COR-L47 (cell line): ENCODE measurements at regions not wholly inside any gene's neighbourhood (a gene's known extent, or its start where the extent isn't known, plus 50 kb on each side); places are given as distances from the start of the nearest gene placed in this dataset.
A peak's percentile ranks its signal among the peaks of the same experiment; 100 is the strongest.

Experiments
- DNase-seq: peaks from one replicate; lab custom pipeline; 2025; lab: John Stamatoyannopoulos, UW

DNA sequence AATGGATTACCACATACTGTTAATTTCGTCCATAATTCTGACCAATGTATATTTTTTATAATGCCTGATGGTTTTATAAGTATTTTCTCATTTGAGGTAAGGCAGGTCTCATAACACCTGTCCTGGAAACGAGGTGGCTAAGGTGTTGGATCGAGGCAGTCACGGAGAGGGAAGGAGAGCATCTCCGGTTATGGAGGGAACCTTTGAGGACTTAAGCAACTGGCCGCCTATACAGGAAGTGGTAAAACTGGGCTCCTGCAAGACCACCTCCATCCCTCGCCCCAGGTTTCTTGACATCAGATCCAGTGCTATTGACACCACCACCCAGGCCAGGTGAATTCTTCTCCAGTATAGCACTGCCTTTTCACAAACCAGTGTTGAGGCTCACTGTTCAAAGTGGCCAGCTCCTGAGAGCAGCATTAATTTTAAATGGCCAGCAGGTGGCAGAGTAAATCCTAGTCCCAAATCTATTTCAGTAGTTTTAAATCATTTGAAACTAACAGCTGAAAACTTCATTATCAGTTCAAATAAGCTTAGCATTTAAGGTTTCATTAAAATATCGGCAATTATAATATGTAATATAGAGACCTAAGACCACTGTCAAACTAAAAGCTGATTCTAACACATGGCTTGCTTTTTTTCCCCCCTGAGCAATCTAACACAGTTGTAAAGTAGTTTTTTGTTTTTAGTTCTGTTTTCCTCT lies 100.8 kb downstream of the PPM1A start:
- DNase-seq: peak; percentile 33

DNA sequence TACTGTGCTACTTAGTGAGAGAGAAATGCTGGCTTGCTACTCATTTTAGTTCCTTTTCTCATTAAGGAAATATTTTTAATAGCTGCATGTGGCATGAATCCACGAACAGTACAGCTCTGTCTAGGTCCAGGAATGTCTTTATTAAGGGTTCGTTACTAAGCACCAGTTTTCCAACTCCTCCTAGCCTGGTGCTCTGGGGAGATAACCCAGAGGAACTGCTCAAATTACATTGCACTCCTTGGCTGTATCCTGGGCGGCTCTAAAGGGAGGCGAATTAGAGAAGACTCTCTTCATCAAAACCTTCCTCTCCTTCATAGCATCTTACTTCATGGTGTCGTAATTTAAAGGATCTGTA lies 101.3 kb downstream of the PPM1A start:
- DNase-seq: no peak

DNA sequence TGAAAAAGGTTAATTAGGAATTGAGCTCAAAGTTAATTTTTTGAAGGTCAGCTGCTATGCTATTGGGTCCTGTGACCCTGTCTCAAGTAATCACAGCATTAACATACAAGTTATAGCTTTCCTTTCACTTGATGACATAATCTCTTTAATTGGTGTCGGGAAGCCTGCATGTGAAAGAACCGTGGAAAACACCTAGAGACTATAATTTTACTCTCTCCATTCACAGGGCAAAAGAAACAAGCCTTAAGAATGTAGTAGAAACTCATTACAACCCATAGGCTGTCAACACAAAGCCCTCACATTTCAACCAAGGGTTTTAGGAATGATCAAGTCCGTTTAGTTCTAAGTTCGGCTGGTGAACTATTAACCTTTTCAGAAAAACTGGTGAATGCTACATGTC lies 104.4 kb downstream of the PPM1A start:
- no peak for DNase-seq

DNA sequence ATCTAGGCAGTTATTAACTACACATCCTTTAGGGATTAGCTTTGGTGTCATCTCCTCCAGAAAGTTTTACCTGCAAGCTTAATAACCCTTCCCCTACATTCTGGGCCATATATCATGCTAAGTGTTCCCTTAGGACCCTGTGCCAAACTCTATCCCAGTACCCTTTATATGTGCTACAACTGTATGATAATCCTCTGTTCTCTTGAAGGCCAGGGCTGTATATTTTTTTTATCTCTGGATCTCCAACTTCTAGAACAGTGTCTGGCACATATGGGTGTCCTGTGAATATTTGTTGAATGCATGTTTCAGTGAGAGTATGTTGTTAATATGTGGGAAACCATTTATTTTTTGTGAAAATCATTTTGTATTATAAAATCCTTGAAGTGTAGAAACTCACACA lies 106.7 kb downstream of the PPM1A start:
- no peak for DNase-seq

DNA sequence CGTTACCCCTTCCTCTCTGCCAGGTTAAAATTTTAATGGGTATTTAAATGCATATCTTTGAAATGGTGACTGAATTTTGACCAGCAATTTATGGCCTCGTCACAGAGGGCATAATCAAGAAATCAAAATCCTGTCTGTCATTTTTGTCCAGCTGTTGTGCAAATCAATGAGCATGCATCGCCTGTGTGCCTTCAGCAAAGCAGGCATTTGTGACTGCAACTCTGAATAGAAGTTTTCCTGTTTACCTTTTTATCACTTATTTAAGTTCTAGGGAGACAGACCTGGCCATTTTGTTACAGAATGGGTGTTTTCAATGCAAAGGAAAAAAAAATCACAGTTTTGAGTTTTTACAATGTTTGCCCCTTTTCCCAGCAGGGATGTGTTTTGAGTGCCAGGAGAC lies 107.4 kb downstream of the PPM1A start:
- no peak for DNase-seq

DNA sequence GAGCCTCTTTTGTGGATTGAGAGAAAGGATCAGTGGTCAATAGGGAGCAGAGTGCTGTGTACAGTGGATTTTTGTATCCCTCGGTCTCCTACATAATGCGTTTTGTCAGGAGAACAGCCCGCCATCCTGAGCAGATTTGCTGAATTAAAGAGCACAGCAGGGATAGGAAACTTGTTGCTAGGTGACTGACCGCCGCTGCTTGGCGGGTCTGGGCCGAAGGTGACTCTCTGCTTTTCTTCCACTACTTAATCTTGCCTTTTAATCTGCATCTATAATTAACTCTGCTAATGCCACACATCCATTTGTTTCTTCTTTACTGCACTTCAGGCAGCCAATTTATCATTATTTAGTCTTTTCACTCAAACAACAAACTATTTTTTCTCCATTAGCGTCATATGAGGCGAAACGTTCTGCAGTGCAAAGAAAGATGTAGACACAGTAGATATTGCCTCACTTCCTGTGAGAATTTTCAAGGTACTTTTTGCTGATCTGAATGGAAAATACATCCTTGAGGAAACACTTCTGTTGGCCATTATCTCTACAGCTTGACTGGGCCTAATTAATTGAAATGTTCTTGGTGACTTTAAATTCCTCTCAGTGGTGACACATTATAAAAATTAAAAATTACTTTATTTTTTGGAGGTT lies 108.0 kb downstream of the PPM1A start:
- peak; percentile 82 for DNase-seq

DNA sequence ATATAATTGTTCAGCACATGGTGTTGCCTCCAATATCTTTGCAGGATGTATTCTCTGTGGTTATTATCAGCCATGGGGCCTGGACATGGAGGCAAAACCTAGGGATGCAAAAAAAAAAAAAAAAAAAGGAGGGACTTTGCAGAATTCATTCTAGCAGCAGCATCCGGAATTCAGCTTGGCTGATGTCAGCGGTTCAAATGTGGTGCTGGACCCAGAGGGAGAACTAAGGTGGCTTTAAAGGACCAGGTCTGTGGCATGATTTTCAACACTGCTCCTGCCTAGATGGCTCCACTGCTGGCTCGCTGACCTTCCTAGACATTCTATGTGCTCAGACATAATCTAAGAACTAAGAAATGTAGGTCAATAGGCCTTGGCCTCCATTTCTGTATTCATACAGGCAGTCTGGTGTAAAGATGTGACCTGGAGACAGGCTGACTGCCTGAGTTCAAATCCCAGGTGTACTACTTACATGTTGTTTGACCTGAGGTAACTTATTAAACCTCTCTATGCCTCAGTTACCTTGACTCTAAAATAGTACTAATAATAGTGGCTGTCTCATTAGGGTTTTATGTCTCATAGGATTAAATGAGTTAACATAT lies 108.6 kb downstream of the PPM1A start:
- no peak for DNase-seq

DNA sequence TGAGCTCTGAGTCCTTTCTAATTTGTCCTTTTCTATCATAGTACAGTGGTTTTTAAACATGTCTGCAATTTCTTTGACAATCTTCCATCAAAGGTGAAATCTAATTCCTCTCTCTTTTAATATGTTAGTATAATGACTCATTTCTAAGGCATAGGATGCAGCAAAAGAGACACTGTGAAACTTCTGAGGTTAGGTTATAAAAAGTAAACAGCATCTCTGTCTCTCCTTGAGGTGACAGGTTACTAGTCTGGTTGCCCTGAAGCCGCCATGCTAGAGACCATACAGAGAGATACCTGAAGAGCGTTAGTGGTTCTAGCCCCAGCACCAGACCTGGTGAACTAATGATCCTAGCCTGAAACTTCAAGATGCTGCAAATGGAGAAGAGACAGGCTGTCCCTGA lies 114.3 kb downstream of the PPM1A start:
- DNase-seq: no peak

DNA sequence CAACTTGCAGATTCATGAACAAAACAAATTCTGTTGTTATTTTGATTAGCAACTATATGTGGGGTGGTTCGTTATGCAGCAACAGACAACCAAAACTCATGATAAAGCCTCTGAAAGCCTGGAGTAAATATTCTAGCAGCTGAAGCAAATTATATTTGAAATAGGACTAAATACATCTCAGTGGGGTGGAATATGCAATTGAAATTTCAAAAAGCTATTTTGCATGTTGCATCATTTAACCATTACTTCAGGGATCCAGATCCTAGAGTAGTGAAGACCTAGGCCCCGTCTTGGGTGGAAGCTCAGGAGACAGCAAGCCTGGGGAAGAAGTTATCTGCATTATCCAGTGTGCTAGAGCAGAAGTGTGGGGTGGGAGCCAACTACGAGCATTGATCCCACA lies 114.7 kb downstream of the PPM1A start:
- no peak for DNase-seq

DNA sequence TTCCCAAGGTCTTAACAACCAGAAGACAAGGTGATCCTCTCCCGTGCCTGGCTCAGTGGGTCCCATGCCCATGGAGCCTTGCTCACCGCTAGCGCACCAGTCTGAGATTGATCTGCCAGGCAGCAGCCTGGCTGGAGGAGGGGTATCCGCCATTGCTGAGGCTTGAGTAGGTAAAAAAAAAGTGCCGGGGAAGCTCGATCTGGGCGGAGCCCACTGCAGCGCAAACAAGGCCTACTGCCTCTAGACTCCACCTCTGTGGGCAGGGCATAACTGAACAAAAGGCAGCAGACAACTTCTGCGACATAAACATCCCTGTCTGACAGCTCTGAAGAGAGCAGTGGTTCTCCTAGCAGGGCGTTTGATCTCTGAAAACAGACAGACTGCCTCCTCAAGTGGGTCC lies 104.0 kb downstream of the C14orf39 start:
- DNase-seq: no peak
